ENCODE measurements at regions not wholly inside any gene's neighbourhood (a gene's known extent, or its start where the extent isn't known, plus 50 kb on each side); places are given as distances from the start of the nearest gene placed in this dataset.

GRCh38 chr5:128591598-128592455 is 53.8 kb upstream of the FBN2 start:
- intact Hi-C loops (cut with micrococcal nuclease): no loop called here
- no peak overlapping the region for H3K4me3 Mint-ChIP-seq
- no peaks in the 10 kb centered on the region for H3K4me1 Mint-ChIP-seq (ENCODE audit: low read depth)
- no peak overlapping the region for H3K27ac Mint-ChIP-seq
- H3K27me3 Mint-ChIP-seq: no peaks in the 10 kb centered on the region
- no peaks in the 10 kb centered on the region for H3K36me3 Mint-ChIP-seq (ENCODE audit: low read depth)
- no peaks in the 10 kb centered on the region for H3K9me3 Mint-ChIP-seq

- H3K9me3 Mint-ChIP-seq: peaks cover 2% of the 10 kb centered on the region
- no peak overlapping the region for H3K4me3 Mint-ChIP-seq
- H3K27me3 Mint-ChIP-seq: no peaks in the 10 kb centered on the region
- intact Hi-C loops (cut with micrococcal nuclease): no loop called here
- no peaks in the 10 kb centered on the region for H3K4me1 Mint-ChIP-seq (ENCODE audit: low read depth)
- H3K36me3 Mint-ChIP-seq (ENCODE audit: low read depth): no peaks in the 10 kb centered on the region
- no peak overlapping the region for H3K27ac Mint-ChIP-seq
Measured at GRCh38 chr5:128596071-128596470, 58.0 kb upstream of the FBN2 start.

GRCh38 chr5:128597156-128597555 is 59.1 kb upstream of the FBN2 start:
- Mint-ChIP-seq H3K4me1 (ENCODE audit: low read depth) (no peaks in the 10 kb centered on the region), H3K9me3 (peaks cover 13% of the 10 kb centered on the region), H3K27ac (no peak overlapping the region), H3K36me3 (ENCODE audit: low read depth) (no peaks in the 10 kb centered on the region), H3K27me3 (no peaks in the 10 kb centered on the region), H3K4me3 (no peak overlapping the region)
- intact Hi-C loops (cut with micrococcal nuclease): no loop called here

GRCh38 chr5:128613128-128613527 is 75.1 kb upstream of the FBN2 start:
- intact Hi-C loops (cut with micrococcal nuclease): no loop called here
- Mint-ChIP-seq H3K4me3 (no peak overlapping the region), H3K27me3 (no peaks in the 10 kb centered on the region), H3K4me1 (ENCODE audit: low read depth) (no peaks in the 10 kb centered on the region), H3K9me3 (peaks cover 23% of the 10 kb centered on the region), H3K36me3 (ENCODE audit: low read depth) (no peaks in the 10 kb centered on the region), H3K27ac (no peak overlapping the region)

- Mint-ChIP-seq H3K4me1 (ENCODE audit: low read depth) (no peaks in the 10 kb centered on the region), H3K27ac (no peak overlapping the region), H3K9me3 (peaks cover 17% of the 10 kb centered on the region), H3K4me3 (no peak overlapping the region), H3K36me3 (ENCODE audit: low read depth) (no peaks in the 10 kb centered on the region), H3K27me3 (no peaks in the 10 kb centered on the region)
- intact Hi-C loops (cut with micrococcal nuclease): no loop called here
Measured at GRCh38 chr5:128613766-128614165, 75.7 kb upstream of the FBN2 start.

- Mint-ChIP-seq H3K4me3 (no peak overlapping the region), H3K36me3 (ENCODE audit: low read depth) (no peaks in the 10 kb centered on the region), H3K9me3 (peaks cover 5% of the 10 kb centered on the region), H3K27me3 (no peaks in the 10 kb centered on the region), H3K27ac (no peak overlapping the region), H3K4me1 (ENCODE audit: low read depth) (no peaks in the 10 kb centered on the region)
- intact Hi-C loops (cut with micrococcal nuclease): no loop called here
Measured at GRCh38 chr5:128615578-128615977, 77.5 kb upstream of the FBN2 start.

- Mint-ChIP-seq H3K4me1 (ENCODE audit: low read depth) (no peaks in the 10 kb centered on the region), H3K9me3 (peaks cover 2% of the 10 kb centered on the region), H3K27me3 (no peaks in the 10 kb centered on the region), H3K27ac (no peak overlapping the region), H3K4me3 (no peak overlapping the region), H3K36me3 (ENCODE audit: low read depth) (no peaks in the 10 kb centered on the region)
- intact Hi-C loops (cut with micrococcal nuclease): no loop called here
Measured at GRCh38 chr5:128626536-128627090, 88.6 kb upstream of the FBN2 start.

GRCh38 chr5:128627939-128628338 is 89.9 kb upstream of the FBN2 start:
- peaks cover 11% of the 10 kb centered on the region for H3K9me3 Mint-ChIP-seq
- no peaks in the 10 kb centered on the region for H3K27me3 Mint-ChIP-seq
- H3K4me3 Mint-ChIP-seq: no peak overlapping the region
- intact Hi-C loops (cut with micrococcal nuclease): no loop called here
- H3K36me3 Mint-ChIP-seq (ENCODE audit: low read depth): no peaks in the 10 kb centered on the region
- H3K4me1 Mint-ChIP-seq (ENCODE audit: low read depth): no peaks in the 10 kb centered on the region
- no peak overlapping the region for H3K27ac Mint-ChIP-seq

GRCh38 chr5:128629157-128629556 is 91.1 kb upstream of the FBN2 start:
- Mint-ChIP-seq H3K27ac (no peak overlapping the region), H3K4me3 (no peak overlapping the region), H3K36me3 (ENCODE audit: low read depth) (no peaks in the 10 kb centered on the region), H3K9me3 (peaks cover 16% of the 10 kb centered on the region), H3K4me1 (ENCODE audit: low read depth) (no peaks in the 10 kb centered on the region), H3K27me3 (no peaks in the 10 kb centered on the region)
- intact Hi-C loops (cut with micrococcal nuclease): no loop called here

GRCh38 chr5:128630121-128630520 is 92.1 kb upstream of the FBN2 start:
- intact Hi-C loops (cut with micrococcal nuclease): no loop called here
- no peak overlapping the region for H3K4me3 Mint-ChIP-seq

GRCh38 chr5:128631771-128632170 is 93.7 kb upstream of the FBN2 start:
- H3K9me3 Mint-ChIP-seq: peaks cover 25% of the 10 kb centered on the region
- intact Hi-C loops (cut with micrococcal nuclease): no loop called here
- H3K27ac Mint-ChIP-seq: no peak overlapping the region
- H3K27me3 Mint-ChIP-seq: no peaks in the 10 kb centered on the region
- no peak overlapping the region for H3K4me3 Mint-ChIP-seq
- H3K36me3 Mint-ChIP-seq (ENCODE audit: low read depth): no peaks in the 10 kb centered on the region
- H3K4me1 Mint-ChIP-seq (ENCODE audit: low read depth): no peaks in the 10 kb centered on the region

More at GRCh38 chr5:128630121-128630520, 92.1 kb upstream of the FBN2 start:
- peaks cover 20% of the 10 kb centered on the region for H3K9me3 Mint-ChIP-seq
- no peaks in the 10 kb centered on the region for H3K4me1 Mint-ChIP-seq (ENCODE audit: low read depth)
- no peaks in the 10 kb centered on the region for H3K27me3 Mint-ChIP-seq
- H3K36me3 Mint-ChIP-seq (ENCODE audit: low read depth): no peaks in the 10 kb centered on the region
- H3K27ac Mint-ChIP-seq: no peak overlapping the region

- Mint-ChIP-seq H3K4me3 (no peak overlapping the region), H3K9me3 (peaks cover 25% of the 10 kb centered on the region), H3K4me1 (ENCODE audit: low read depth) (no peaks in the 10 kb centered on the region), H3K36me3 (ENCODE audit: low read depth) (no peaks in the 10 kb centered on the region), H3K27ac (no peak overlapping the region), H3K27me3 (no peaks in the 10 kb centered on the region)
- intact Hi-C loops (cut with micrococcal nuclease): no loop called here
Measured at GRCh38 chr5:128632264-128632663, 94.2 kb upstream of the FBN2 start.

- peaks cover 25% of the 10 kb centered on the region for H3K9me3 Mint-ChIP-seq
- H3K4me3 Mint-ChIP-seq: no peak overlapping the region
- H3K27me3 Mint-ChIP-seq: no peaks in the 10 kb centered on the region
- H3K36me3 Mint-ChIP-seq (ENCODE audit: low read depth): no peaks in the 10 kb centered on the region
- no peaks in the 10 kb centered on the region for H3K4me1 Mint-ChIP-seq (ENCODE audit: low read depth)
- intact Hi-C loops (cut with micrococcal nuclease): no loop called here
- H3K27ac Mint-ChIP-seq: no peak overlapping the region
Measured at GRCh38 chr5:128633901-128634300, 95.9 kb upstream of the FBN2 start.

- intact Hi-C loops (cut with micrococcal nuclease): no loop called here
- Mint-ChIP-seq H3K27ac (no peak overlapping the region), H3K36me3 (ENCODE audit: low read depth) (no peaks in the 10 kb centered on the region), H3K27me3 (no peaks in the 10 kb centered on the region), H3K4me1 (ENCODE audit: low read depth) (no peaks in the 10 kb centered on the region), H3K4me3 (no peak overlapping the region), H3K9me3 (peaks cover 27% of the 10 kb centered on the region)
Measured at GRCh38 chr5:128635379-128635778, 97.3 kb upstream of the FBN2 start.

GRCh38 chr5:128636361-128636760 is 98.3 kb upstream of the FBN2 start:
- H3K4me1 Mint-ChIP-seq (ENCODE audit: low read depth): no peaks in the 10 kb centered on the region
- H3K9me3 Mint-ChIP-seq: peaks cover 32% of the 10 kb centered on the region
- no peaks in the 10 kb centered on the region for H3K27me3 Mint-ChIP-seq

More at GRCh38 chr5:128636361-128636760, 98.3 kb upstream of the FBN2 start:
- Mint-ChIP-seq H3K27ac (no peak overlapping the region), H3K4me3 (no peak overlapping the region), H3K36me3 (ENCODE audit: low read depth) (no peaks in the 10 kb centered on the region)
- intact Hi-C loops (cut with micrococcal nuclease): no loop called here

All from dendritic cell treated with granulocyte-macrophage colony-stimulating factor and Interleukin-4, amounts not matched to agents 40 ng/mL and 50 ng/mL, for 4 days (primary cell).